ENCODE measurements at regions not wholly inside any gene's neighbourhood (a gene's known extent, or its start where the extent isn't known, plus 50 kb on each side); places are given as distances from the start of the nearest gene placed in this dataset.

DNA sequence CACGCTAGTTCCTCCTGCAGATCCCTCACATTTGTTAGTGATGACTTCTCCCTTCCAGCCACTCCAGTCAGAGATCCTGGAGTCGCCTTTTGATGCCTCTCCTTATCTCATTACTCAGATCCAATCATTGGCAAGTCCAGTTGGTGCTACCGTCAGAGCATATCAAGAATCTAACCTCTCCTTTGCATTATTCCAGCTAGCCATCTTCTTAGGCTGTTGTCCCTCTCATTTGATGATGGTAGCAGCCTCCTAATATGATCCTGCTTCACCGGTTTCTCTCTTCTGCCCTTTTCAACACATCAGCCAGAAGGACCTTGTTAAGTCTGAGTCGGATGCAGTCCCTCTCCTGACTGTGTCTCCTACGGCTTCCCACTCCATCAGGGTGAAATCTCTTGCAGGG is 305.6 kb downstream of the THBS2 start:
- peaks cover 5% of the 10 kb centered on the region for H3K27me3 Mint-ChIP-seq (ENCODE audit: low read depth)
- no peak for TF ChIP-seq CTCF (conservative IDR thresholded peaks at IDR 0.05)
- H3K4me1 Mint-ChIP-seq: no peaks in the 10 kb centered on the region
- H3K4me3 Mint-ChIP-seq: no peak overlapping the region
- H3K27ac Mint-ChIP-seq (ENCODE audit: unreplicated experiment): no peak overlapping the region
- H3K9me3 Mint-ChIP-seq: no peaks in the 10 kb centered on the region
- H3K36me3 Mint-ChIP-seq (ENCODE audit: low read depth): no peaks in the 10 kb centered on the region
- DNase-seq (ENCODE audit: low read depth, low spot score): no peak

DNA sequence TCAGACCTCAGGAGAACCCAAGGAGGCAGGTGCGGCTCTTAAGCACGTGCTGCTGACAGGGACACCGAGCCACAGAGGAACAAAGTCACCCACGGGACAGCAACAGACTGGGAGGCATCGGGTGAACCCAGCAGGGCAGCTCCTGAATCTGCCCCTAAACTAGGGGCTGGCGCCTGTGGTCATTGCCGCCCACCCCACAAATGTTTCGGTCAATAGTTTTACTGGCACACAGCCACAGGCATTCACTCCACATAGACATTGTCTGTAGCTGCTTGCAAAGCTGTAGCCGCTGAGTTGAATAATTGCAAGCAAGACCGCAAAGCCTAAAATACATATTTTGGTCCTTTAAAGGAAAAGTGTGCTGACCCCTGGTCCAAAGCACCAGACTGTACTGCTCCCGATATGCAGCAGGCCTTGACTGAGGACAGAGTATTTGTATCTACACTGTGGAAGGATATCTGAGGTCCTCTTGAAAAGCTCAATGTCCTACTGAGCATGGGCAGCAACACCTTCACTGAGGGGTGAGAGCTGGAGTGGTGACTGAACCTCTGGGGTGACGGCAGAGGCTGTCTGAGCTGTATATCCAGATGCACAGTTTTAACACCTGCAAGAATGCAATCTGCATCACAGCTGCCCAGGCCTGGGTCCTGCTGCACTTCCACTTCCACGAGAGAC is 310.3 kb downstream of the THBS2 start:
- H3K36me3 Mint-ChIP-seq (ENCODE audit: low read depth): no peaks in the 10 kb centered on the region
- H3K9me3 Mint-ChIP-seq: no peaks in the 10 kb centered on the region
- no peak for DNase-seq (ENCODE audit: low read depth, low spot score)
- H3K27me3 Mint-ChIP-seq (ENCODE audit: low read depth): peaks cover 5% of the 10 kb centered on the region
- TF ChIP-seq CTCF (conservative IDR thresholded peaks at IDR 0.05): no peak
- H3K4me1 Mint-ChIP-seq: no peaks in the 10 kb centered on the region
- no peak overlapping the region for H3K4me3 Mint-ChIP-seq
- H3K27ac Mint-ChIP-seq (ENCODE audit: unreplicated experiment): no peak overlapping the region

DNA sequence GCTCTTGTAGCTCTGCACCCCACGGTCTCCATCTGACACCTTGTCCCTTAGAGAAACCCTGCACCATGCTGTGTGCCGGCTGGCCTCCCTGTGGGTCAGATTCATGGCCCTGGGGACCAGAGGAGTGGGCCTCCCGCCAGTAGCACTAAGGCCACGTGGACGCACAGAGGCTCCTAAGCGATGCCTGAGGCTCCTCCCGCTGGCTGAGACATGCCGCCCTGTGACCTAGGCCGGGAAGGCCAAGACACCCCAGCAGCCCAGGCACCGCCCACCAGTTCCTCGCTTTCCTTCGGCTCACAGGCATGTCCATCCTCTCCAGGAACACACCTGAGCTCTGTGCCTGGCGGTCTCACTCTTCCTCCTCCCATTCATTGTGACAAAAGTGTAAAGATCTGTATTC is 311.0 kb downstream of the THBS2 start:
- peaks cover 5% of the 10 kb centered on the region for H3K27me3 Mint-ChIP-seq (ENCODE audit: low read depth)
- no peak overlapping the region for H3K27ac Mint-ChIP-seq (ENCODE audit: unreplicated experiment)
- H3K4me1 Mint-ChIP-seq: no peaks in the 10 kb centered on the region
- TF ChIP-seq CTCF (conservative IDR thresholded peaks at IDR 0.05): no peak
- no peaks in the 10 kb centered on the region for H3K9me3 Mint-ChIP-seq
- no peaks in the 10 kb centered on the region for H3K36me3 Mint-ChIP-seq (ENCODE audit: low read depth)
- no peak for DNase-seq (ENCODE audit: low read depth, low spot score)
- H3K4me3 Mint-ChIP-seq: no peak overlapping the region

GRCh38 chr6:168941036-168941435 is 312.6 kb downstream of the THBS2 start:
- no peak for DNase-seq (ENCODE audit: low read depth, low spot score)
- H3K4me3 Mint-ChIP-seq: no peak overlapping the region
- no peak for TF ChIP-seq CTCF (conservative IDR thresholded peaks at IDR 0.05)
- no peaks in the 10 kb centered on the region for H3K36me3 Mint-ChIP-seq (ENCODE audit: low read depth)
- no peaks in the 10 kb centered on the region for H3K9me3 Mint-ChIP-seq
- H3K4me1 Mint-ChIP-seq: no peaks in the 10 kb centered on the region
- peaks cover under 1% of the 10 kb centered on the region for H3K27me3 Mint-ChIP-seq (ENCODE audit: low read depth)
- H3K27ac Mint-ChIP-seq (ENCODE audit: unreplicated experiment): no peak overlapping the region

- peak overlapping the region; percentile 47 for H3K27ac Mint-ChIP-seq (ENCODE audit: unreplicated experiment)
These were observed 313.9 kb downstream of the THBS2 start for GRCh38 chr6:168939796-168940195.

More at GRCh38 chr6:168939796-168940195, 313.9 kb downstream of the THBS2 start:
- Mint-ChIP-seq H3K4me3 (no peak overlapping the region), H3K36me3 (ENCODE audit: low read depth) (no peaks in the 10 kb centered on the region), H3K4me1 (no peaks in the 10 kb centered on the region), H3K27me3 (ENCODE audit: low read depth) (no peaks in the 10 kb centered on the region), H3K9me3 (no peaks in the 10 kb centered on the region)
- DNase-seq (ENCODE audit: low read depth, low spot score): no peak
- no peak for TF ChIP-seq CTCF (conservative IDR thresholded peaks at IDR 0.05)

Data from neural crest cell (in vitro differentiated cells).